Transverse colon (tissue), 4 donors: ENCODE measurements at regions not wholly inside any gene's neighbourhood (a gene's known extent, or its start where the extent isn't known, plus 50 kb on each side); places are given as distances from the start of the nearest gene placed in this dataset.

Experiments used
- DNase-seq: peaks from one replicate; pipeline ENCODE4 v3.0.0-alpha.2; 2019
- H3K27ac ChIP-seq, 4 donors: fragments of 200-600 bp; sonication (generic); 2 replicates each; pipeline ENCODE4 v1.5.1; 2016 to 2018; ENCODE audit warnings: inconsistent platforms in 4 of 4
- H3K27me3 ChIP-seq: fragments of 200-600 bp; sonication (generic); 2 replicates; pipeline ENCODE4 v1.5.1; 2017; ENCODE audit warnings: inconsistent platforms
- H3K36me3 ChIP-seq, 4 donors: fragments of 200-600 bp; sonication (generic); 2 replicates each; pipeline ENCODE4 v1.5.1; 2017 to 2019; ENCODE audit warnings: inconsistent platforms in 4 of 4
- H3K4me1 ChIP-seq, 4 donors: fragments of 200-600 bp; sonication (generic); 2 replicates each; pipeline ENCODE4 v1.5.1; 2017 to 2020; ENCODE audit warnings: inconsistent platforms in 4 of 4
- H3K4me3 ChIP-seq, 4 donors: fragments of 200-600 bp; sonication (generic); 1 replicate in 1 of 4; 2 replicates in 3 of 4; pipeline versions ENCODE4 v1.5.1 to v1.6.1; 2017 to 2019; ENCODE audit warnings: inconsistent platforms in 4 of 4
- H3K9me3 ChIP-seq, 2 donors: fragments of 200-600 bp; sonication (generic); 2 replicates each; pipeline ENCODE4 v1.5.1; 2017 to 2019; ENCODE audit warnings: inconsistent platforms in 2 of 2
- CTCF ChIP-seq, 5 experiments: fragments of 200-600 bp in 3 of 5; fragments of 450-650 bp in 2 of 5; sonication (generic) in 3 of 5; IDR thresholded peaks; 1 replicate in 2 of 5; 2 replicates in 3 of 5; pipeline ENCODE4 v1.5.1; 2016 to 2017; ENCODE audit warnings: antibody characterized with exemption in 5 of 5, inconsistent platforms in 3 of 5, mild to moderate bottlenecking in 2 of 5, moderate library complexity in 1 of 5
- EP300 ChIP-seq: sonication (generic); formaldehyde crosslinking; IDR thresholded peaks from one replicate; pipeline ENCODE4 v1.6.1; 2017; ENCODE audit warnings: antibody characterized with exemption, low read depth
- POLR2A ChIP-seq: fragments of 450-650 bp; IDR thresholded peaks from one replicate; pipeline ENCODE4 v1.6.1; 2016; ENCODE audit warnings: antibody characterized with exemption, mild to moderate bottlenecking, moderate library complexity
- POLR2AphosphoS5 ChIP-seq, 3 donors: sonication (generic); formaldehyde crosslinking; IDR thresholded peaks; one replicate each; pipeline ENCODE4 v1.6.1; 2016; ENCODE audit warnings: antibody characterized with exemption in 3 of 3
- WGBS, 2 donors: methylation state at CpG; one replicate each; pipeline ENCODE4 v1.1.5; 2018; ENCODE audit warnings: low coverage in 1 of 2; 5-methylcytosine and 5-hydroxymethylcytosine counted together
- in situ Hi-C, 4 donors: fragments of 200-750 bp; cut with MboI; loops; one replicate each; pipeline versions ENCODE4 v1.15.0 to v1.15.1; 2017; ENCODE audit warnings: low sequenced_read_pairs in 3 of 4, low pct_ligation_motif_present in 1 of 4, low pct_unique_long_range_greater_than_20kb in 1 of 4
- intact Hi-C: fragments of 100-400 bp; cut with DNase I; formaldehyde crosslinking; loops from one replicate; pipeline ENCODE4 v1.15.1; 2023; ENCODE audit warnings: low total_unique reads

GRCh38 chr12:123077298-123078119 is 73.4 kb downstream of the PITPNM2 start:
- in situ Hi-C loops = no loop called here

DNA sequence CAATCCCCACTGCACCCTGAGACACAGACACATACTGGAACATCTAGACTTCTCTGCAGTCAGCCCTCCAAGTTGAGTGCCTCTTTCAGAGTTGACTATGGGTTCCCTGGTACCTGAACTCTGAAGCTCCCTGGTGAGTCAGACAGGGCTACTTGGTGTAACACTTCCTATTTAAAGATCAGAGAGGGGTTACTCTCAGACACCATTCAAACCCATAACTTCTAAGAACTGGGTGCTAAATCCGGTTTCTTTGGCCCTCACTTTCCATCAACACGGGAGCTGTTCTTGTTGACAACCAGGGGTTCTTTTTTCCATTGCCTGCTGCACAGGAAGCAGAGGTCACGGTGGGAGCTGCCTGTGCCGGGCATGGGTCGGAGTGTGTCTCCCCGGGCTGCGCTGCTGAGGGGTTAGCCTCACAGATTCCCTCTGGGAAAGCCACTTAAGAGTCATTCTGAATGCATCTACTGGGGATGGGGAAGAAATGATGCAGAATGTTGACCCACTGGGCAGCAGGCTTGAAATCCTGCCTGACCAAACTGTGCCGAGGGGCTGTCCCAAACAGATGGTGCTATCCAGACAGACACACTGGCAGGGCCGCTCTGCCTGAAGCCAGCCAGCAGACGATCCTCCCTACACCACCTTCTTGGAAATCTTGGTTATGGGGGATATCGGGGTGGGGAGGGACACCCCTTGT is 74.1 kb downstream of the PITPNM2 start:
- TF ChIP-seq EP300 = no peak
- no peaks in the 10 kb centered on the region for H3K27me3 ChIP-seq
- in situ Hi-C loops = no loop called here
- intact Hi-C loops = no loop called here
- DNase-seq = no peak
- peak overlapping the region; percentile 71 to 76 (median 72) for H3K27ac ChIP-seq
- no peaks in the 10 kb centered on the region for H3K9me3 ChIP-seq
- H3K4me3 ChIP-seq = no peak overlapping the region
- peaks cover 21 to 34% (median 23%) of the 10 kb centered on the region in 4 donors for H3K4me1 ChIP-seq
- no peaks in the 10 kb centered on the region for H3K36me3 ChIP-seq
- 72 to 80% methylated on average over 1 to 11 of the region's 11 CpGs for WGBS, 2 donors

More at GRCh38 chr12:123077298-123078119, 73.4 kb downstream of the PITPNM2 start:
- Histone ChIP-seq H3K27ac (peak overlapping the region in 2 of 4 donors; percentile 28 to 76), H3K4me3 (no peak overlapping the region), H3K9me3 (no peaks in the 10 kb centered on the region), H3K36me3 (no peaks in the 10 kb centered on the region), H3K27me3 (no peaks in the 10 kb centered on the region), H3K4me1 (peaks cover 21 to 30% (median 22%) of the 10 kb centered on the region in 4 donors)
- intact Hi-C loops = no loop called here
- TF ChIP-seq EP300 (no peak), POLR2A (no peak)
- no peak for DNase-seq
- WGBS, 2 donors = 70 to 92% methylated on average over 2 to 22 of the region's 22 CpGs

GRCh38 chr12:123075646-123076171 is 75.2 kb downstream of the PITPNM2 start:
- Histone ChIP-seq H3K9me3 (no peaks in the 10 kb centered on the region), H3K27me3 (no peaks in the 10 kb centered on the region), H3K27ac (peak overlapping the region; percentile 71 to 76 (median 72)), H3K4me3 (peak overlapping the region in 1 of 4 donors; percentile 2), H3K4me1 (peaks cover 28 to 37% (median 32%) of the 10 kb centered on the region in 4 donors), H3K36me3 (no peaks in the 10 kb centered on the region)
- in situ Hi-C loops (no loop called here), intact Hi-C loops (no loop called here)
- TF ChIP-seq POLR2AphosphoS5 (IDR thresholded peaks at IDR 0.05) = peak in 2 of 3 donors; percentile 18 to 20
- TF ChIP-seq EP300 = no peak
- TF ChIP-seq POLR2A = peak; percentile 31
- TF ChIP-seq CTCF (IDR thresholded peaks at IDR 0.05) = peak in 3 of 5 experiments; percentile 6 to 26 (median 23)
- 39 to 40% methylated on average over 1 to 16 of the region's 16 CpGs for WGBS, 2 donors
- peak; percentile 33 for DNase-seq

DNA sequence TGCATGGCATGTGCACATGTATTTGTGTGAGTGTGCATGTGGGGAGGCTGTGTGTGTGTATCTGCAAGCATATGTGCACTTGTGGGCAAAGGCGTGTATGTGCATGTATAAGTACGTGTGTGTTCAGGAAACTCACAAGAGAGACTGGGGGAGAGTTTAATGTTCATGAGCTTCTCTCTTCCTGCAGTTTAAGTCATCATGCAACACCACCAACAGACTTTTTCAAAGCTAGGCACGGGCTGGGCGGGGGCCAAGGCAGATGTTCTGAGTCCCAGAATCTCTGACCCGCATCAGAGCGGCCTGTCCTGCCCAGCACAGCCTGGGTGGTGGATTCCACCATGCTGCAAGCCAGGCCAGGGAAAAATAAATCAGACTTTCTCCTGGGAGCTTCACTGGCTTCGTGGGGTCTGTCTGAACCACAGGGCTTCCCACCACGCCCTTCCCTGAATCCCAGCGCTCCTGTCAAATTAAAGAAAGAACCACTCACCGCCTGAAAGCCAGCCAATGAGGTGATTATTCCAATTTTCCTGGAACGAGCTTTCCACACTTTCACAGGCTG is 75.7 kb downstream of the PITPNM2 start:
- Histone ChIP-seq H3K27ac (peak overlapping the region; percentile 71 to 76 (median 72)), H3K36me3 (no peaks in the 10 kb centered on the region), H3K4me3 (peak overlapping the region in 1 of 4 donors; percentile 2), H3K9me3 (no peaks in the 10 kb centered on the region), H3K27me3 (no peaks in the 10 kb centered on the region), H3K4me1 (peaks cover 28 to 38% (median 32%) of the 10 kb centered on the region in 4 donors)
- 46 to 80% methylated on average over 2 to 11 of the region's 11 CpGs for WGBS, 2 donors
- intact Hi-C loops = no loop called here
- no peak for DNase-seq
- TF ChIP-seq POLR2AphosphoS5 (IDR thresholded peaks at IDR 0.05) = no peak
- TF ChIP-seq EP300 = no peak
- no peak for TF ChIP-seq POLR2A
- TF ChIP-seq CTCF (IDR thresholded peaks at IDR 0.05) = no peak
- in situ Hi-C loops = no loop called here
